ENCODE measurements at regions not wholly inside any gene's neighbourhood (a gene's known extent, or its start where the extent isn't known, plus 50 kb on each side); places are given as distances from the start of the nearest gene placed in this dataset.
"Not testable (repeated sequence)": the region's sequence is repeated elsewhere in the genome, so short reads cannot be mapped to it uniquely, and the experiment has no call there.

DNA sequence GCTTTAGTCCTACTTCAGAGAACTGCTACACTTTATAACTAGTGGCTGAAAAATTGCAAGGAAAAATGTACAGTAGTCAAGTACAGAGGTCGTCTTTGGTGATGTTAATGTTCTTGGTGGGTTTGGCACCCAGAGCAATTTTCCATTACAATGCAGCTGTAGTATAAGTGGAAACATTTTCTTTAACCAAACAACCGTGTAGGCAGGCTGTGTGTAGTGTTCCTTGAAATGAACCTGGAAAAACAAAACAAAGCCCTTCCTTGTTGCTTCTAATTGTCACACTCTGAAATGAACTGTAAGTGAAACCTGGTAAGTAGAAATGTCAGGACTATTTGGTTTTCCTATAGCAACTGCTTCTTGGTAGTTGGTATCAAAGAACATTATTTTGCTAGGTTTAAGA lies 256.9 kb downstream of the MDFIC start:
- DNase-seq, result no peak

DNA sequence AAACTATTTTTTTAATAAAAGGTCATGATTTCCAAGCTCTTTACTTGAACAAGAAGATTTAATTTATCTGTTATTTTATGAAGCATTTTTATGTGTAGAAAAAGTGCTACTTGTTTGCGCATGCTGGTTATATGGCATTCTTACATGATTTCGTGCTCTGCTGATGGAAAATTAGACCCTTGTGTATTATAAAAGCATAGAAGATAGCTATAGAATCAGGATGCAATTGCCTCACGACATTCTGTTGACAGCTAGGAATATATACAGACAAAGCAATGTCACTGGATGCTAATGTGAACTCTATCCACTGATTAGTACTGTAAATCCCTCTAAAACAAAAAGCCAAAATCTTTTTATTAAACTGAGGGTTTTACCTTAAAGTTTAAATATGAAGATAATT lies 255.9 kb downstream of the MDFIC start:
- no peak for DNase-seq

DNA sequence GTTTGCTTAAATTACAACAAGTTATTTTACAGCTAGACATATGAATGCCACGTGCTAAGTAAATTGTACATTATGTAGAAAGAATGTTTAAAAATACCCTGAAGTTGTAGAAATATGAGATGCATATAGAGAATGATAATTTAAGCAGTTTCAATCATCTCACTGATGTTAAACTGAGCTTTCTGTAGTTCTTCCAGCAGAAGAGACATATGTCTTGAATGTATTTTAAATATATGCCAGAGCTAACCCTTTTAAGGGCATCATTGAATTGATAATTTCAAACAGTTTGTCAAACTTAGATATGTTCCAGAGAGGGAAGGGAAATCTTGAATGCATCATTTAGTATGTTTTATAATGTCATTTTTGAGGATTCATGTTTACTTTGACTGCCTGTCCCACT lies 255.2 kb downstream of the MDFIC start:
- DNase-seq, result no peak

DNA sequence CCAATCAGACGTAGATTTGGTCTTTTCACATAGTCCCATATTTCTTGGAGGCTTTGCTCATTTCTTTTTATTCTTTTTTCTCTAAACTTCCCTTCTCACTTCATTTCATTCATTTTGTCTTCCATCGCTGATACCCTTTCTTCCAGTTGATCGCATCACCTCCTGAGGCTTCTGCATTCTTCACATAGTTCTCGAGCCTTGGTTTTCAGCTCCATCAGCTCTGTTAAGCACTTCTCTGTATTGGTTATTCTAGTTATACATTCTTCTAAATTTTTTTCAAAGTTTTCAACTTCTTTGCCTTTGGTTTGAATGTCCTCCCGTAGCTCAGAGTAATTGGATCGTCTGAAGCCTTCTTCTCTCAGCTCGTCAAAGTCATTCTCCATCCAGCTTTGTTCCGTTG lies 250.5 kb downstream of the MDFIC start:
- DNase-seq, result not testable (repeated sequence)

DNA sequence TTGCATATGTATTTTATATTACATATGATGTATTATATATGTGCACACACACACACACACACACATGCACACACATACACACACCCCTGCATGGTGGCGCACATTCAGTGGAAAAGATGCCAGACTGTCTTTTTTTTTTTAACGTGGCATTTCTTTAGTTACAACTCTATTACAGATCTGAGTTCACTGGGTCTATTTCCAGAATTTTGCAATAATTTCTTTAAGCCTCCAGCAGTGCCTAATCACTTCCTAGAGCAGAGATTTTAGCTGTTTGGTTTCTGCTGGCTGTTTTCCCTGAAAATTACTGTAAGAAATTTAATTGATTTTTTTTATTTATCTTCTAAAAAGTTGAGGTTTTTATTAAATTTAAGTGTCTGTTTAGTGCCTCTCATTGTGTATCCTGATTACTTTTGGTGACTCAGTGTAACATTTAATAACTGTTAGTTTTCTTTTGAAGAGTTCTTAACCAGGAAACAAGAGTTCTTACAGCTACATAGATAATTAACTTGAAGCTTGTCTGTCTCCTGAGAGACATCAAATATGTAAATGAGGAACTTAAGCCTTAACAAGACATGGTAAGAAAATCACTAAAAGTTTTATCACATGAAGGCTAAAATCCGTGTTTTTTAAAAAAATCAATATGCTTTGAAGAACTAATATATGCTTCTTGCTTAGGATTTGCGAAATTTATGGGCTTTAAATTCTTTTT lies 232.0 kb downstream of the MDFIC start:
- no peak for DNase-seq

DNA sequence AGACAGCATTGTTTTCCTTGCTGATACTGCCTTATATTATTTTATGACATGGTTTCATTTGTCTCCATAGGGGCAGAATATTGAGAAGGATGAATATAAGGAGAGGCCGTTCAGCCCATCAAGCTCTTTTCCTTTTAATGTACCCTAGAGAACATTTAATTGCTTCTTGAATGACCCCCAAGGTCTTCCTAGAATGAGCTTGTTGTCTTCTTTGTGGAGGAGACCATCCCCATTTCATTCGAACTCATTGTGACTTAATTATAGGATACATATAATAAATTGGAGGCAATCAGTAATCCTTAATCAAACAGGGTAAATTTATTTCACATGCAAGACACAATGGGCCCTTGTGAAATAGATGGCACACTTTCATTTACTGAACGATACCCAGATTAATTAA lies 231.3 kb downstream of the MDFIC start:
- DNase-seq, result no peak

DNA sequence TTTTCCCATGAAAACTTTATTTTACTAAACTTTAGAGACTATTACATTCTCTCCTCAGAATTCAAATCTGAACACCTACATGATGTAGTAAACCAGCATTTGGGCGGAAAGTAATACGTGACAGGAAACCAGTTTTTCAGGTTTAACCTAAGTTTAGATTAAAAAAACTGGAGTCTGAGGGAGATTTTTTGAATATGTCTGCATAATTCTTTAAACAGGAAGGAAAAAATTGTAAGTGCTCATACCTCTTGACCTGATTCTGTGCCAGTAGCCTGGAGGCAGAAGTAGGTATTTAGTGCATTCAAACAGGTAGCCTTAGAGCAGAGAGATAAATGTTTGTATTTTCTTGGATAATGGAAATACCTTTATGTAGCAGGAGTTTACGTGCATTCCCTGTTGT lies 224.3 kb downstream of the MDFIC start:
- no peak for DNase-seq

DNA sequence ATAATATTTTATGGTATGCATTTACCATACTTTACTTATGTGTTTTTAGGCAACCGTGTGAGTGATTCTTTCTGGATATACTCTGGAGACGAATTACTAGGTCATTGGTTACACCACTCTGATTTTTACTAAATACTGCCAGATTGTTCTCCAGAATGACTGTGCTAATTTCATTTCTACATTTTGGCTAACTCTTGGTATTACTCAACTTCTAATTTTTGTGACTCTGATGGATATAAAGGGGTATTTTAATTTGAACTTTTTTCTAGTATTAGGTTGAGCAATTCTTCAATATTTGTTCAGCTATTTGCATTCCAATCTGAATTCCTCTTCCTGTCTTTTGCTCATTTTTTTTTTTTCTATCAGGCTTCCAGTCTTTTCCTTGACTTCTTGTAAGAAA lies 223.6 kb downstream of the MDFIC start:
- DNase-seq, result no peak

DNA sequence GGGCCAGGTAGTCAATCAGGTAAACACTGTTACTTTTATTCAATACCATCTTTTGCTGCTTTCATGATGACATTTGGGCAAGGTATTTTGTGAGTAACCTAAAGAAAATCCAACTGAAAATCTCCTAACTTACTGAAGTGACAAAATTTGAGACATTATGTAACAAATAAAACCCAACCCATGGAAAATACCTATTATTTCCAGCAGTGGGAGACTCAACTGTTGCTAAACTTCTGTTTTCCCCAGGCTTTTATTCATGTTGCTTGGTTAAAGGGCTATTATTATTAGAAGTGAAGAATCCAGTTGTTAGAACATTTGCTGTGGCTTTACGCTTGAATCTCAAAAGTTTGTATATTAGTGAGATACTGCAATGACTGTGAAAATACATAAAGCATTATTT lies 215.9 kb downstream of the MDFIC start:
- no peak for DNase-seq

DNA sequence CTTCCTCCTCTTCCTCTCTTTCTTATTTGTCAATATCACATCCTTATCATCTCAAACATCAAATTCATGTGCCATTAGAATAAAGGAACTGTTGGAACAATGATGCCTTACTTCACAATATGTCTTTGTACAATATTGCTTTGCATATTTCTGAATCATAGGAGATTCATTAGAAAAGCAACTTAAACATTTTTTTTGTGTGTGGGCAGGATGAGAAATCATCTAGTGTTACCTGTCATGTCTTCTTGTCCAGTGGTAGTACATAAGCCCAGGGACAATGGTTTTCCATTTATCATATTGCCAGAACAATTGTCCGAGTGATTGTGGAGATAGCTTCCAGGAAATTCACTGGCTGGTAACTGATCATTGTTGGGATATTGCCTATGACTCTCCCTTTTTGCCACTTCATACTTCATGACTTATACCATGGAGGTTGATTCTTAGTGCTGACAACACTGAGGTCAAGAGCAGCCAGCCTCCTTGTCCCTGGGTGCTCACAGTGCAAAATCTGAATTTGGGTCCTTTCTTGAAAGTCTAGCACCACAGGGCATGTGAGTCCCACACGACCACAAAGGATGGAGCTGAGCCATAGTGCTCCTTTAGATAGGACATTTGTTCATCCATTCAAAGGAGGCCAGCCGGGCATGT lies 215.0 kb downstream of the MDFIC start:
- no peak for DNase-seq

DNA sequence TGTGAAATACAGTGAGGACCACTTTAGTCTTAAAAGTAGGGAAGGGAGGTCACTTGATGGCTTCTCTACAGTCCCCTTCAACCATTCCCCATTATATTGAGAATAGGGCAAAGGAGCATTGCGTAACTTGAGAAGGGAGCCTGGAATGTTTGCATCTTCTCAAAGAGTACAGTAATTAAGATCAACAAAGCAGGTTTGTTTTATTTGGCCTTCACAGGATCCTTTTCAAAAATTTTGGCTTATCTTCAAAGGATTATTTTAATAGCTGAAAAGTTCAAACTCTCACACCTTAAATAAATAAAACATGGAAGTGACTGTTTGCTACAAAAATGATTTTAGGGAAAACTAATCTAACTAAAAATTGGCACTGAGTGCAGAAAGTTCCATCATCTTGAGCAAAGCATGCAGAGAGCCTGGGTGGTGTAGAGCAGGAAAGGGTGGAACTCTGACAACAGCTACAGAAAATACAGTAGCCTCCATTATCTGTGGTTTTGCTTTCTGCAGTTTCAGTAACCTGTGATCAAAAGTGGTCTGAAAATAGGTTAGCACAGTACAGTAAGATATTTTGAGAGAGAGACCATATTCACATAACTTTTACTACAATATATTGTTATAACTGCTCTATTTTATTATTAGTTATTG lies 214.0 kb downstream of the MDFIC start:
- DNase-seq, result no peak

DNA sequence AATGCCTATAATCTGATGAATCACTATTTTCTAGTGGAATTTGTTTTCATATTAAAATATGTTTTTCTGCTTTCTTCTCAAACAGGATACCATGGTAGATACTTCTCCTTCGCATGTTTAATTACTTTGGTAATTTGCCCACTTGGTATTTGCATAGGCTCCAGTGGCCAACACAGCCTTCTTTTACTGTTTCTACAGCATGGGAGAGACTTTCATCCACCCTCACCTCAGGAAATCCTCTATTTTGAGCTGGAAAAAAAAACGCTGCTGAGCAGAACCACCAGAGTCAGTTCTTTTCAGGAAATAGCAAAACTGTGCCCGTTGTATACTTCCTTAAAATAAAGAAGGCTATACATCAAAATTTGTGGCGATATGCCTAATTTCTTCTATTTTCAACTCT lies 213.3 kb downstream of the MDFIC start:
- DNase-seq, result no peak

DNA sequence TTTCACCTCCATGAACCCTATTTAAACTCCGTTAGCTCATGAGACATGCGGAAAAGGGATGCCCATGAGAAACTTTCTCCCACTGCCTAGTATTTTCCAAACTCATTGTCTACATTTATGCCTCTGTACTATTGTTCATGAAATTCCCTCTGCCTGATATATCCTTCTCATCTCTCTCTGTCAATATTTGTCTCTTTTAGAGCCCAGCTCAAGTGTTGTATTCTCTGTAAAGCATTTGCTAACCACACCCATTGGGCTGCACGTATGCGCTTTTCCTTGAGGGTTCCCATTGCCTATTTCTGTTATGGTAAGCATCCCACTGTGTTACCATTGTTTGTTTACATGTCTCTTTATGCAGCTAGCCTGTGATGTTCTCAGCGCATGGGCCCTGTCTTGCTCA lies 211.4 kb downstream of the MDFIC start:
- DNase-seq, result no peak

DNA sequence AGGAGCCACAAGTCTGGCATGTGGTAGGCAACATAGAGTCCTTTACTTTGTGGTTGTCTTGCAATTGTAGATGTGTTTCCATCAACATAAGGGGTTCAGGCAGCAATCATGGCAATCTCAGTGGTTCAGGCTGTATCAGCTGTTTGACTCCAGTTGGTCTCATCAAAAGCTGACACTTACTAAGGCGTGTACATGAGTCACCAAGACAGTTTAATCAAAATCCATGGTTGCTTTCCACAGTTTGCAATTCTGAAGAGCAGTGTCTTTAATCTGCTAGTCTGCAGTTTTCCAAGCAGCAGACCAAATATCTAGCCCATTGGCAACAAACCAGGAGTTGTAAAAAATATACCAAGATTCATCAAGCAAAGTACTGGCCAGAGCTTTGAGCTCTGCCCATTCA lies 210.2 kb downstream of the MDFIC start:
- DNase-seq, result no peak

DNA sequence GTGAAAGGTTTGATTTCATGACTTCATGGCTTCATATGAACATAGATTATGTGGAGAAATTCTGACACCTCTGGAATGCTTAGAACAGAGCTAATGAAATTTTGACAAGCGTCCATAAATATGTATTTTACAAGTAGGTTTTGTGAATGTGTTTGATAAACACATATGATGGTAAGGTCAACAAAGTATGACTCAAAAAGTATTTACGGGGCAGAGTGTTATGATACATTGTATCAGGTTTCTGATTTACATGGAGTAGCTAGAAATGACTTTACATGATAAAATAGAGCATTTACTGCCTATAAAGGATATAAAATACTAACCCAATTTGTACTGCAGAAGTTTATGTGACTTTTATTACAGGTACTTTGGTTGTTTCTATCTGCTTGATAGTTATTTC lies 206.3 kb downstream of the MDFIC start:
- DNase-seq, result no peak

DNA sequence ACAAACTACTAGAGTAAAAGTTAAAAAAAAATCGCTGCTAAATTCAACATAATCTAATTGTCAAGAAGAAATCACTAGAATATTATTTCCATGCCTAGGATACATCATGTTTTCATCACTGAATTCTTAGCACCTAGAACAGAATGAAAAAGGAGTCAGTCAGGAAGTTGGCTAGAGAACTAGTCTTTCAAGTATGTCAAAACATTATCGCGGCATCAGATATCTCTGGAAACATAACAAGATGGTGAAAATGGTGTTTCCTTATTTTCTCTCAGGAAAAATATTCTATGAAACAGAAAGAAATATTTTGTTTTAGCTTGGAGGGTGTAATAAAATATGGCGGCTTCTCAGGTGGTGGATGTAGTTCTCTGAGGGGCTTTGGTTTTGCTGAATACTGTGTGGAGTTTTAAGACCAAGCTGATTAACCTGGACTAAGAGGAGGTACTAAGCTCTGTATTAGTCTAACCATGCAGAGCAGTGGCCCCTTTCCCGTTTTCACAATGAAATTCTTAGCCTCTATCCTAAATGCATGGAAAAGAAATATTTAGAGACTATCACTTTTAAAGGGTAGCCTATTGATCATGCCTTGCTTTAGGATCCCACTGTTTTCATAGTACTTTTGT lies 205.6 kb downstream of the MDFIC start:
- no peak for DNase-seq

DNA sequence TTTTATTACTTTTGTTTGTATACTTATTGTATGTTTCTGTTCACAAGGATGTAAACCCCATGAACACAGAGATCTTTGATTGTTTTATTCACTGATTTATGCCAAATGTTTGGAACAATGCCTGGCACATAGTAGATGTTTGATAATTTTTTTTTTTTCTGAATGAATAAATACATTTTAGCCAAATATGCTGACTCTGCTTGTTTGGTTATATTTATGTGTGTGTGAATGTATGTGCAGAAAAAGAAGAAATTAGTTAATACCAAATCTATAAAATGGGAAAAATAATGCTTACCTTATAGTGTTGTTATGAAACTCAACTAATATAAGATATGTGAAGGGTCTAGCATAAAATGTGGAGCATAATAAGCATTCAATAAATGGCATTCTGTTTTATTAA lies 203.9 kb downstream of the MDFIC start:
- DNase-seq, result no peak

DNA sequence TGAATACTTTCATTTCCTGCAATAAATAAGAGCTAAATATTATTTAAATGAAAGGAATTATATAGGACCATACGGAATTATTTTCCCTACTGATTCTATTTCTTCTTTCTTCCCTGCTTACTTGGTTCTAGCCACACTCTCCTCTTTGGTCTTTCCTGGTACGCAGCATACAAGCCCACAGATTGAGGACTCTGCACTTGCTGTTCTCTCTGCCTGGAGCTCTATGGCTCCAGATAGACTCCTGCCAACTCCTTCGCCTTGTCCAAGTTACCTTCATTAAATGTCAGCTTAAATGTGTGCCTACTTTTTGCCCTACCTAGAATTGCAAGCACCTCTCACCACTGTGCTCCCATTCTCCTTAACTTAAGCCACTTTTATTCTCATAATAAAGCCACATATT lies 203.4 kb downstream of the MDFIC start:
- DNase-seq, result no peak

DNA sequence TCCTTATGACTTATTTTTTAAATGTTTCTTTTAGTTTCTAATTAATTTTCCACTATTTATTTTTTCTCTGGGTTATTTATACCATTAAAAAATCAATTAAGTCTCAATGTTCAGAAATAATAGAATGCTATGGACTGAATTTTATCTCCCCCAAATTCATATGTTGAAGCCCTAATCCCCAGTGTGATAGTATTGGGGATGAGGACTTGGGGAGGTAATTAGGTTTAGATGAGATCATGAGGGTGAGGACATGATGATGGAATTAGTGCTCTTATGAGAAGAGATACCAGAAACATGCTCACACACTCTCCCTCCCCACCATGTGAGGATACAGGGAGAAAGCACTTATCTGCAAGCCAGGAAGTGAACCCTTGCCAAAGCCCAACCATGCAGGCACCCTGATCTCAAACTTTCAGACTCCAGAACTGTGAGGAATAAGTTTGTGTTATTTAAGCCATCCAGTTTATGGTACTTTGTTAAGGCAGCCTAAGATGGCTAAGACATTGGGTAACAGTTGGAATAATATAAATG lies 202.6 kb downstream of the MDFIC start:
- DNase-seq, result no peak

DNA sequence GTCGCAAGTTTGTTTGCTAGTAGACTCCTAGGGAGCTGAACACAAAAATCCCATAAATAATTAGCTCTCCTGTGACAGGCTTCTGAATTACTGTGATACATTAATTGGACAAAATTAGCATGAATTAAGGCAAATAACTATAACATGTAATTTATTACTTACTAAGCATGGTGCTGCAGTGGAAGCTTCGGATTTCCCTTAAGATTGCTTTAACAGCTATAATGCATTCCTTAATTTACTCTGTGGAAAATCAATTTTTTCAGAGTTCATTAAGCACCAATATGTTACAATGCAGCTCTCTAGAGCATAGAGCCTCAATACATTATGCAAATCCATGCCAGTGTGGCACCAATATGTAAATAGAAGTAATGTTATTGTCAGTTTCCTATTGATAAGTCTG lies 201.5 kb downstream of the MDFIC start:
- no peak for DNase-seq

DNA sequence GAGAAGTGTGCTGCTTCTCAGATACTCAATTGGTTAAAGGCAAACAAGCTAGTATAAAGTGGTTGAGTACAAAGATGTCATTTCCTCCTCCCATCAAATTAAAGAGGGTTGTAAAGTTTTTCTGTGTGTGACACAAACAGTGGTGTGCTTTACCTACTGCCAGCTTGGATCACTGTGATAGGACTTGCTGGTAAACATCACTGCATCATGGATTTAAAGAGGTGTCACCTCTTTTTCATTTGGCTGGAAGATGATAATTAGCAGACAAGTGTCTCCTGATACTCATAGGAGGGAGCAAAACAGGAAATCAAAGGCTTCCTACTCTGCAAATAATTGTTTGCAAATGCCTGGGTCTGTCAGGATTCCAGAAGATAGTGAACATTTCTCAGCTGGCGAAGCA lies 200.5 kb downstream of the MDFIC start:
- DNase-seq, result no peak

DNA sequence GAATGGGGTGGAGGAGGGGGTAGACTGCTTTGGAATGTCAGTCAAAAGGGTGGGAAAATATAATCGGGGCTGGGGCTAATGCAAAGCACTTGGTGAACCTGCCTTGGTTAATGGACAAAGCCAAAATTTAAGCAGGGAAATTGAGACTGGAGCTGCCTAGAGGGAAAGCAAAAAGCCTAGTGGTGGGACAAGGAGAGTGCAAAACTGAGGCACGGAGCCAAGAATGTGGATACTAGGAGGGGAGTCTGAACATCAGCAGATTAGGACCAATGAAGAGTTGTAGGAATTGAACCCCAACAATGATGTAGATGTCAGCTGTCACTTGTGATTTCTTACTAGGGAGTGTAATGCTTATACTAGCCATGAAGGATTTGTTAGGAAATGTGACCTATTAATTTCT lies 195.9 kb downstream of the MDFIC start:
- DNase-seq, result no peak

DNA sequence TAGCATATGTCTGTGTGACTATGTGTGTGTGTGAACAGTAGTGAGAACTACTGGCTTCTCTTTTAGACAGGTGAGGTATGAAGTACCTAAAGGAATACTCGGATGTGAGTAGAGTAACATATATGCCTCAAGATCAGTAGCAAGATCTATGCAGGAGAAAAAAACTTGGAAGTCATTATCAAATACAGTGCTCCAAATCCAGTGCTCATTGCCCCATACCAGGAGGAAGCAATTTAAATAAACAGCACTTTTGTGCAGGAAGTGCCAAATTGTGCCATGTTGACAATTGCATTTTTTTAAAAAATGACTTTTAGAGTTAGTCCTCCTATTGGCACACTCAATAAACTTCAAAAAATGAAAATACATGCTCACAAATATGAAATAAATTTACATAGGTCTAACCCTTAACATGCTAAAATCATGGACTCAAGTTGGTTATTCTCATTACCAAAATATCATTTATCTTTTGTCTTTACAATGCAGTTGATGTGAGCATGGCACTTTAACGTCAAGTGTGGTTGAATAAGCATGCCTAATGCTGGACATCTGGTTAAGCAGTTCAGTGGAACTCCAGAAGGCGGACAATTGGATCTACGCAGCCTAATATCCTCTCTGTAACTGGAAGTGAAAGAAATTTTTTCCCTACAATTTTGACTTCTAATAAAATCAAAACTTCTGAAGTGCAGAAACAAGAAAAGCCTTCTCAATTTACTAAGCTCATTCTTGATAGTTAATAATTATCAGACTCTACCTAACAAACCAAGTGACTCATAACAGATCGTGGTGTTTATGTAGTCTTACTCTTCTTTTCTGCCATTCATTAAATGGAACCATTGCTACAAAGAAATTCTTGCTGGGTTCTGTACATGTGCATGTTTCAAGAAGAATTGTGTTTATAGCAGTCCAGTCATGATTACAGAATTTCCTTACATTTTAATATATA lies 195.2 kb downstream of the MDFIC start:
- DNase-seq, result no peak
